Activated T-helper 1 cell treated with anti-CD3 and anti-CD28 coated beads, Interleukin-2, amount 50 U/mL, for 16 hours (primary cell): ENCODE measurements at regions not wholly inside any gene's neighbourhood (a gene's known extent, or its start where the extent isn't known, plus 50 kb on each side); places are given as distances from the start of the nearest gene placed in this dataset.

Experiments
- DNase-seq, 2 donors: peaks; one replicate each; pipeline ENCODE4 v3.0.0-alpha.2; 2020; ENCODE audit warnings: low read depth in 1 of 2, low spot score in 1 of 2

GRCh38 chr13:99123101-99124045 lies 77.3 kb upstream of the UBAC2 start:
- DNase-seq = no peak

GRCh38 chr13:99124046-99124400 lies 76.6 kb upstream of the UBAC2 start:
- DNase-seq = no peak

- no peak for DNase-seq
Observed at GRCh38 chr13:99124794-99125316, 75.8 kb upstream of the UBAC2 start.

GRCh38 chr13:99125326-99125915 lies 75.2 kb upstream of the UBAC2 start:
- no peak for DNase-seq

- DNase-seq = no peak
Observed at GRCh38 chr13:99126821-99127220, 73.8 kb upstream of the UBAC2 start.

- no peak for DNase-seq
Observed at GRCh38 chr13:99129050-99129449, 71.6 kb upstream of the UBAC2 start.

GRCh38 chr13:99129951-99130350 lies 70.7 kb upstream of the UBAC2 start:
- no peak for DNase-seq

- no peak for DNase-seq
Observed at GRCh38 chr13:99131410-99131809, 69.2 kb upstream of the UBAC2 start.

GRCh38 chr13:99132295-99132835 lies 68.3 kb upstream of the UBAC2 start:
- DNase-seq = no peak

- DNase-seq = no peak
Observed at GRCh38 chr13:99133230-99133629, 67.4 kb upstream of the UBAC2 start.

- DNase-seq = no peak
Observed at GRCh38 chr13:99133848-99134247, 66.8 kb upstream of the UBAC2 start.

- DNase-seq = no peak
Observed at GRCh38 chr13:99135591-99135990, 65.1 kb upstream of the UBAC2 start.

- DNase-seq = no peak
Observed at GRCh38 chr13:99136427-99136954, 64.2 kb upstream of the UBAC2 start.

GRCh38 chr13:99140831-99141230 lies 59.8 kb upstream of the UBAC2 start:
- DNase-seq = no peak

GRCh38 chr13:99143904-99144303 lies 56.8 kb upstream of the UBAC2 start:
- no peak for DNase-seq

GRCh38 chr13:99144306-99144705 lies 56.3 kb upstream of the UBAC2 start:
- DNase-seq = no peak

GRCh38 chr13:99145461-99145860 lies 55.2 kb upstream of the UBAC2 start:
- DNase-seq = no peak

- no peak for DNase-seq
Observed at GRCh38 chr13:99150575-99151361, 49.9 kb upstream of the UBAC2 start.
